Trophoblast cell (in vitro differentiated cells and primary cell): ENCODE measurements at regions not wholly inside any gene's neighbourhood (a gene's known extent, or its start where the extent isn't known, plus 50 kb on each side); places are given as distances from the start of the nearest gene placed in this dataset.

Experiments
- DNase-seq, 2 donors: peaks; one replicate each; pipeline ENCODE4 v3.0.0-alpha.2; 2016
- H2AFZ ChIP-seq: 2 replicates; pipeline ENCODE4 v1.6.1; 2013; ENCODE audit warnings: low read length, moderate library complexity, mild to moderate bottlenecking; ENCODE audit not compliant: insufficient read depth, poor library complexity
- H2AK5ac ChIP-seq: 2 replicates; pipeline ENCODE4 v1.6.1; 2013; ENCODE audit warnings: mild to moderate bottlenecking, low read length
- H2BK120ac ChIP-seq: 2 replicates; pipeline ENCODE4 v1.6.1; 2013; ENCODE audit warnings: low read length, mild to moderate bottlenecking, moderate library complexity; ENCODE audit not compliant: insufficient read depth, poor library complexity
- H2BK12ac ChIP-seq: 2 replicates; pipeline ENCODE4 v1.6.1; 2013; ENCODE audit warnings: mild to moderate bottlenecking, low read length, moderate library complexity
- H2BK5ac ChIP-seq: 2 replicates; pipeline ENCODE4 v1.6.1; 2013; ENCODE audit warnings: low read length, low read depth, moderate library complexity, mild to moderate bottlenecking; ENCODE audit not compliant: poor library complexity
- H3K14ac ChIP-seq: 2 replicates; pipeline ENCODE4 v1.6.1; 2013; ENCODE audit warnings: mild to moderate bottlenecking, low read length
- H3K18ac ChIP-seq: 2 replicates; pipeline ENCODE4 v1.6.1; 2013; ENCODE audit warnings: mild to moderate bottlenecking, low read length
- H3K23ac ChIP-seq: 2 replicates; pipeline ENCODE4 v1.6.1; 2013; ENCODE audit warnings: low read length
- H3K27ac ChIP-seq: 2 replicates; pipeline ENCODE4 v1.5.1; 2013; ENCODE audit warnings: low read depth, mild to moderate bottlenecking, inconsistent platforms, low read length, moderate library complexity
- H3K27me3 ChIP-seq: 2 replicates; pipeline ENCODE4 v1.6.1; 2013; ENCODE audit warnings: inconsistent platforms, mild to moderate bottlenecking, low read length, moderate library complexity; ENCODE audit not compliant: insufficient read depth
- H3K36me3 ChIP-seq, 2 experiments: 1 replicate in 1 of 2; 2 replicates in 1 of 2; pipeline ENCODE4 v1.6.1; 2013; ENCODE audit warnings: low read length in 2 of 2, mild to moderate bottlenecking in 2 of 2, moderate library complexity in 1 of 2; ENCODE audit not compliant: insufficient read depth in 2 of 2, control insufficient read depth in 1 of 2
- H3K4ac ChIP-seq: 2 replicates; pipeline ENCODE4 v1.6.1; 2013; ENCODE audit warnings: low read depth, mild to moderate bottlenecking, low read length, moderate library complexity
- H3K4me1 ChIP-seq, 2 experiments: 1 replicate in 1 of 2; 2 replicates in 1 of 2; pipeline ENCODE4 v1.6.1; 2013; ENCODE audit warnings: low read length in 2 of 2, mild to moderate bottlenecking in 2 of 2, moderate library complexity in 1 of 2; ENCODE audit not compliant: insufficient read depth in 2 of 2, control insufficient read depth in 1 of 2
- H3K4me2 ChIP-seq: 2 replicates; pipeline ENCODE4 v1.6.1; 2013; ENCODE audit warnings: inconsistent platforms, mild to moderate bottlenecking, low read length, moderate library complexity
- H3K4me3 ChIP-seq: 2 replicates; pipeline ENCODE4 v1.5.1; 2013; ENCODE audit warnings: mild to moderate bottlenecking, low read depth, low read length, inconsistent platforms
- H3K79me1 ChIP-seq: one replicate; pipeline ENCODE4 v1.6.1; 2013; ENCODE audit warnings: low read length
- H3K79me2 ChIP-seq: 2 replicates; pipeline ENCODE4 v1.6.1; 2013; ENCODE audit warnings: low read length, mild to moderate bottlenecking; ENCODE audit not compliant: control insufficient read depth, insufficient read depth, poor library complexity
- H3K9ac ChIP-seq: 2 replicates; pipeline ENCODE4 v1.6.1; 2013; ENCODE audit warnings: mild to moderate bottlenecking, low read length
- H3K9me3 ChIP-seq: 2 replicates; pipeline ENCODE4 v1.6.1; 2013; ENCODE audit warnings: low read depth, mild to moderate bottlenecking, control low read depth, inconsistent platforms, low read length; ENCODE audit not compliant: insufficient read depth
- H4K12ac ChIP-seq: 2 replicates; pipeline ENCODE4 v1.6.1; 2013; ENCODE audit warnings: low read depth, mild to moderate bottlenecking, low read length, moderate library complexity
- H4K8ac ChIP-seq: 2 replicates; pipeline ENCODE4 v1.6.1; 2013; ENCODE audit warnings: low read depth, mild to moderate bottlenecking, low read length, moderate library complexity
- H4K91ac ChIP-seq: one replicate; pipeline ENCODE4 v1.6.1; 2013; ENCODE audit warnings: low read depth, mild to moderate bottlenecking, low read length, moderate library complexity
- WGBS: extraction: QIAGEN DNeasy Blood & Tissue Kit; methylation state at CpG from one replicate; pipeline ENCODE4 v1.1.7; 2013; ENCODE audit warnings: missing lambda C conversion rate; ENCODE audit not compliant: insufficient read length, insufficient coverage; ENCODE audit errors: extremely low coverage; 5-methylcytosine and 5-hydroxymethylcytosine counted together

GRCh38 chr5:147979761-147980160, 73.4 kb upstream of the C5orf46 start:
- no peak overlapping the region for H4K8ac ChIP-seq
- no peaks in the 10 kb centered on the region for H3K27me3 ChIP-seq
- H3K23ac ChIP-seq = no peak overlapping the region
- H2AFZ ChIP-seq = no peak overlapping the region
- H3K9ac ChIP-seq = no peak overlapping the region
- H3K4me2 ChIP-seq = no peak overlapping the region
- no peak overlapping the region for H3K18ac ChIP-seq
- H2BK5ac ChIP-seq = no peak overlapping the region
- H3K4me1 ChIP-seq = no peaks in the 10 kb centered on the region
- no peak overlapping the region for H3K27ac ChIP-seq
- no peak overlapping the region for H3K4me3 ChIP-seq
- no peaks in the 10 kb centered on the region for H3K79me1 ChIP-seq
- H4K12ac ChIP-seq = no peak overlapping the region
- no peaks in the 10 kb centered on the region for H3K9me3 ChIP-seq
- no peak overlapping the region for H3K4ac ChIP-seq
- no peak for DNase-seq
- WGBS = no CpG with 5 or more reads among the region's 1 CpG
- no peak overlapping the region for H2AK5ac ChIP-seq
- H3K14ac ChIP-seq = no peak overlapping the region
- H3K79me2 ChIP-seq = no peaks in the 10 kb centered on the region
- H2BK120ac ChIP-seq = no peak overlapping the region
- H4K91ac ChIP-seq = no peak overlapping the region
- H2BK12ac ChIP-seq = no peak overlapping the region
- H3K36me3 ChIP-seq = no peaks in the 10 kb centered on the region

GRCh38 chr5:147972076-147972840, 65.9 kb upstream of the C5orf46 start:
- H3K4me3 ChIP-seq = no peak overlapping the region
- no peaks in the 10 kb centered on the region for H3K27me3 ChIP-seq
- no peak overlapping the region for H4K91ac ChIP-seq
- H3K9ac ChIP-seq = no peak overlapping the region
- no peak overlapping the region for H4K12ac ChIP-seq
- no peak overlapping the region for H3K18ac ChIP-seq
- no peaks in the 10 kb centered on the region for H3K79me1 ChIP-seq
- H2AFZ ChIP-seq = no peak overlapping the region
- peaks cover 0 to 2% of the 10 kb centered on the region in 2 experiments for H3K4me1 ChIP-seq
- no peak for DNase-seq
- no peak overlapping the region for H3K23ac ChIP-seq
- H2AK5ac ChIP-seq = no peak overlapping the region
- no peak overlapping the region for H3K14ac ChIP-seq
- H3K79me2 ChIP-seq = no peaks in the 10 kb centered on the region
- no peak overlapping the region for H2BK12ac ChIP-seq
- no peak overlapping the region for H3K4me2 ChIP-seq
- WGBS = no CpG with 5 or more reads among the region's 7 CpGs
- H4K8ac ChIP-seq = no peak overlapping the region
- H2BK5ac ChIP-seq = no peak overlapping the region
- no peak overlapping the region for H2BK120ac ChIP-seq
- no peak overlapping the region for H3K4ac ChIP-seq
- no peak overlapping the region for H3K27ac ChIP-seq
- H3K36me3 ChIP-seq = no peaks in the 10 kb centered on the region
- no peaks in the 10 kb centered on the region for H3K9me3 ChIP-seq

DNA sequence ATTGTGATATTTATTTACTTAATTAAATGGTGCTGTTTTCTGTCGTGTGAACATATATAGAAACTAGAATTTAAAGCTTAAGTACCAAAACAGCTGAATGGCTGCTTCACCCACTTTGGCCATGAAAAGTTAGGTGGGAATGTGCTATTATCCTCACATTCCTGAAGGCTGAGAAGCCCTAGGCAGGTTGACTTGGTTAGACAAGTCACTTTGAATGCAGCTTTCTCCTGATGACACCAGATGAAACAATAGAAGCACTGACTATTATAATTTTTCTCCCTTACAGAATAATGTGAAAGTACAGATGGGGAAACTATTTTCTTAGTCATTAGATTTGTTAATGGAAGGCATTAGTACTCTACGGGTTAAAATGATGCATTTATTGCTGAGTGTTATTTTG, 65.1 kb upstream of the C5orf46 start:
- Histone ChIP-seq H4K12ac (no peak overlapping the region), H2AFZ (no peak overlapping the region), H3K27ac (no peak overlapping the region), H4K91ac (no peak overlapping the region), H2BK12ac (no peak overlapping the region), H3K79me1 (no peaks in the 10 kb centered on the region), H3K9ac (no peak overlapping the region), H3K4me1 (peaks cover 0 to 2% of the 10 kb centered on the region in 2 experiments), H2BK120ac (no peak overlapping the region), H3K23ac (no peak overlapping the region), H3K14ac (no peak overlapping the region), H3K27me3 (no peaks in the 10 kb centered on the region), H3K4me2 (no peak overlapping the region), H2AK5ac (no peak overlapping the region), H2BK5ac (no peak overlapping the region), H3K79me2 (no peaks in the 10 kb centered on the region), H3K4me3 (no peak overlapping the region), H4K8ac (no peak overlapping the region), H3K4ac (no peak overlapping the region), H3K36me3 (no peaks in the 10 kb centered on the region), H3K9me3 (no peaks in the 10 kb centered on the region), H3K18ac (no peak overlapping the region)
- WGBS = no CpG with 5 or more reads among the region's 2 CpGs
- no peak for DNase-seq

GRCh38 chr5:147968855-147969254, 62.5 kb upstream of the C5orf46 start:
- H2BK120ac ChIP-seq = no peak overlapping the region
- H3K4ac ChIP-seq = no peak overlapping the region
- H3K4me2 ChIP-seq = no peak overlapping the region
- no peak overlapping the region for H4K12ac ChIP-seq
- H3K79me1 ChIP-seq = no peaks in the 10 kb centered on the region
- no peaks in the 10 kb centered on the region for H3K36me3 ChIP-seq
- no peak overlapping the region for H2BK5ac ChIP-seq
- no peak overlapping the region for H3K27ac ChIP-seq
- no peak overlapping the region for H2BK12ac ChIP-seq
- H3K18ac ChIP-seq = no peak overlapping the region
- H3K23ac ChIP-seq = no peak overlapping the region
- no peak overlapping the region for H3K4me3 ChIP-seq
- H3K4me1 ChIP-seq = peaks cover 6 to 11% of the 10 kb centered on the region in 2 experiments
- H3K9me3 ChIP-seq = no peaks in the 10 kb centered on the region
- no peak overlapping the region for H4K91ac ChIP-seq
- no peak overlapping the region for H2AFZ ChIP-seq
- DNase-seq = no peak
- no CpG with 5 or more reads among the region's 4 CpGs for WGBS
- no peak overlapping the region for H3K9ac ChIP-seq
- no peak overlapping the region for H2AK5ac ChIP-seq
- no peaks in the 10 kb centered on the region for H3K27me3 ChIP-seq
- no peak overlapping the region for H4K8ac ChIP-seq
- H3K79me2 ChIP-seq = no peaks in the 10 kb centered on the region
- no peak overlapping the region for H3K14ac ChIP-seq
